Stomach (tissue), 4 donors: ENCODE measurements at regions not wholly inside any gene's neighbourhood (a gene's known extent, or its start where the extent isn't known, plus 50 kb on each side); places are given as distances from the start of the nearest gene placed in this dataset.

Experiments
- CTCF ChIP-seq, 7 experiments: fragments of 450-650 bp in 4 of 7; fragments of 200-600 bp in 3 of 7; sonication (generic) in 3 of 7; IDR thresholded peaks; one replicate each; pipeline ENCODE4 v1.5.1; 2016 to 2019; ENCODE audit warnings: antibody characterized with exemption in 7 of 7, control low read depth in 2 of 7, mild to moderate bottlenecking in 1 of 7
- POLR2A ChIP-seq, 4 donors: fragments of 450-650 bp; IDR thresholded peaks; one replicate each; pipeline ENCODE4 v1.6.1; 2016; ENCODE audit warnings: antibody characterized with exemption in 4 of 4, control low read depth in 2 of 4, mild to moderate bottlenecking in 1 of 4, moderate library complexity in 1 of 4

- peak in 6 of 7 experiments; percentile 24 to 96 (median 86) for TF ChIP-seq CTCF (IDR thresholded peaks at IDR 0.05)
- no peak for TF ChIP-seq POLR2A (IDR thresholded peaks at IDR 0.05)
Observed at GRCh38 chr2:42859006-42859552, 66.7 kb upstream of the HAAO start.
